ENCODE measurements at regions not wholly inside any gene's neighbourhood (a gene's known extent, or its start where the extent isn't known, plus 50 kb on each side); places are given as distances from the start of the nearest gene placed in this dataset.

GRCh38 chrX:19193565-19193964, 71.3 kb upstream of the ADGRG2 start:
- TF ChIP-seq CTCF (IDR thresholded peaks at IDR 0.05), result no peak
- Histone ChIP-seq H3K27ac (no peak overlapping the region), H3K36me3 (no peaks in the 10 kb centered on the region), H3K4me1 (no peaks in the 10 kb centered on the region), H3K9me3 (peaks cover 0 to 4% of the 10 kb centered on the region in 2 donors), H3K4me3 (no peak overlapping the region), H3K27me3 (no peaks in the 10 kb centered on the region)
- no peak for DNase-seq (ENCODE audit: low spot score)

- TF ChIP-seq CTCF (IDR thresholded peaks at IDR 0.05), result no peak
- no peak overlapping the region for H3K27ac ChIP-seq
- no peaks in the 10 kb centered on the region for H3K27me3 ChIP-seq
- H3K9me3 ChIP-seq, result peaks cover 0 to 4% of the 10 kb centered on the region in 2 donors
- no peak overlapping the region for H3K4me3 ChIP-seq
- no peaks in the 10 kb centered on the region for H3K4me1 ChIP-seq
- DNase-seq (ENCODE audit: low spot score), result no peak
- H3K36me3 ChIP-seq, result no peaks in the 10 kb centered on the region
Observed at GRCh38 chrX:19194285-19195242, 72.3 kb upstream of the ADGRG2 start.

GRCh38 chrX:19195243-19195610, 73.0 kb upstream of the ADGRG2 start:
- Histone ChIP-seq H3K27ac (no peak overlapping the region), H3K27me3 (no peaks in the 10 kb centered on the region), H3K9me3 (peaks cover 0 to 4% of the 10 kb centered on the region in 2 donors), H3K36me3 (no peaks in the 10 kb centered on the region), H3K4me1 (no peaks in the 10 kb centered on the region), H3K4me3 (no peak overlapping the region)
- no peak for TF ChIP-seq CTCF (IDR thresholded peaks at IDR 0.05)
- no peak for DNase-seq (ENCODE audit: low spot score)

DNA sequence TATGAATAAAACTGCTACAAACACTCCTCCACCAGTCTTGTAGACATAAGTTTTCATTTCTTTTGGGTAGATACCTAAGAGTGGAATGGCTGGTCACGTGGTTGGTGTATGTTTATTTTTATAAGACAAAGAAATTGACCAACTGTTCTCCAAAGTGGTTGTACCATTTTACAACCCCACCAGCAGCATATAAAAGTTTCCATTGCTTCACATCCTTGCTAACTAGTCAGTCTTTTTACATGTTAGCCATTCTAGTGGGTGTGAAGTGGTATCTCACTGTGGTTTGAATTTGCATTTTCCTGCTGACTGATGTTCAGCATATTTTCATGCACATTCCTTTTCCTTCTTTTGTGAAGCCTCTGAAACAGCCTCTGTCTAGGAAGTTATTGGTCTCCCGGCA, 76.2 kb upstream of the ADGRG2 start:
- TF ChIP-seq CTCF (IDR thresholded peaks at IDR 0.05), result no peak
- Histone ChIP-seq H3K27ac (no peak overlapping the region), H3K4me3 (no peak overlapping the region), H3K27me3 (no peaks in the 10 kb centered on the region), H3K36me3 (no peaks in the 10 kb centered on the region), H3K4me1 (no peaks in the 10 kb centered on the region), H3K9me3 (no peaks in the 10 kb centered on the region)
- no peak for DNase-seq (ENCODE audit: low spot score)

- no peak overlapping the region for H3K27ac ChIP-seq
- H3K4me1 ChIP-seq, result no peaks in the 10 kb centered on the region
- no peaks in the 10 kb centered on the region for H3K9me3 ChIP-seq
- no peak overlapping the region for H3K4me3 ChIP-seq
- no peak for TF ChIP-seq CTCF (IDR thresholded peaks at IDR 0.05)
- no peaks in the 10 kb centered on the region for H3K27me3 ChIP-seq
- no peaks in the 10 kb centered on the region for H3K36me3 ChIP-seq
- no peak for DNase-seq (ENCODE audit: low spot score)
Observed at GRCh38 chrX:19202171-19202570, 79.9 kb upstream of the ADGRG2 start.

All from right atrium auricular region (tissue), 2 donors.